A549 (cell line): ENCODE measurements at regions not wholly inside any gene's neighbourhood (a gene's known extent, or its start where the extent isn't known, plus 50 kb on each side); places are given as distances from the start of the nearest gene placed in this dataset.

Experiments
- ATAC-seq, 2 experiments: fragments of 200-7000 bp in 1 of 2; fragments of >200 bp in 1 of 2; cut with Nextera tagmentation in 1 of 2; cut with Tn5 transposase in 1 of 2; 3 replicates each; pipeline versions ENCODE4 v1.8.0 to v1.9.1; 2018 to 2020; ENCODE audit warnings: mild to moderate bottlenecking in 1 of 2, moderate library complexity in 1 of 2
- CTCF ChIA-PET: fragments of 300-600 bp; sonication (Branson Sonifier 250); formaldehyde crosslinking; extraction: SDS; loops from one replicate; lab custom pipeline; 2021; ENCODE audit warnings: antibody characterized with exemption, inconsistent platforms; lab: Yijun Ruan, JAX
- POLR2A ChIA-PET: fragments of 350-600 bp; formaldehyde crosslinking; extraction: SDS; loops from one replicate; lab custom pipeline; 2021; ENCODE audit warnings: antibody characterized with exemption, inconsistent platforms; lab: Yijun Ruan, JAX
- DNase-seq, 2 experiments: peaks; one replicate each; pipeline versions ENCODE4 v3.0.0 to v3.0.0-alpha.2; 2011 to 2016; ENCODE audit warnings: low read depth in 1 of 2, low spot score in 1 of 2
- FAIRE-seq: peaks from 2 replicates; lab custom pipeline; 2011; peaks lifted over from hg19 to GRCh38; lab: Jason Lieb, UNC
- H3K27ac ChIP-seq, 2 experiments: fragments of >200 bp; sonication (Bioruptor Twin); formaldehyde crosslinking; 3 replicates each; pipeline ENCODE4 v1.5.1; 2016 to 2017
- H3K4me1 ChIP-seq: fragments of >200 bp; sonication (Bioruptor Twin); formaldehyde crosslinking; 3 replicates; pipeline ENCODE4 v1.6.1; 2016
- H3K4me2 ChIP-seq: fragments of >200 bp; sonication (Bioruptor Twin); formaldehyde crosslinking; 3 replicates; pipeline ENCODE4 v1.6.1; 2016
- H3K4me3 ChIP-seq: fragments of >200 bp; sonication (Bioruptor Twin); formaldehyde crosslinking; 3 replicates; pipeline ENCODE4 v1.5.1; 2016
- H3K9me3 ChIP-seq: fragments of >200 bp; sonication (Bioruptor Twin); formaldehyde crosslinking; 3 replicates; pipeline ENCODE4 v1.6.1; 2016
- BHLHE40 ChIP-seq: IDR thresholded peaks from 2 replicates; pipeline ENCODE4 v1.6.1; 2012; ENCODE audit warnings: low read depth, low read length, inconsistent platforms
- CEBPB ChIP-seq, 2 experiments: fragments of >200 bp in 1 of 2; sonication (Bioruptor Twin) in 1 of 2; formaldehyde crosslinking in 1 of 2; IDR thresholded peaks; 2 replicates each; pipeline ENCODE4 v1.6.1; 2012 to 2016
- EHMT2 ChIP-seq: fragments of 200-600 bp; sonication (generic); IDR thresholded peaks from 2 replicates; pipeline ENCODE4 v1.6.1; 2016; ENCODE audit warnings: antibody characterized with exemption, low read depth, mild to moderate bottlenecking, moderate library complexity
- ELK1 ChIP-seq: fragments of 150-350 bp; IDR thresholded peaks from 2 replicates; pipeline ENCODE4 v1.6.1; 2014; ENCODE audit warnings: low read depth, mild to moderate bottlenecking, low read length
- EP300 ChIP-seq, 2 experiments: fragments of >200 bp; sonication (Bioruptor Twin); formaldehyde crosslinking; IDR thresholded peaks; 2 replicates in 1 of 2; 3 replicates in 1 of 2; pipeline ENCODE4 v1.6.1; 2016 to 2017
- ESRRA ChIP-seq: fragments of 150-350 bp; IDR thresholded peaks from 2 replicates; pipeline ENCODE4 v1.6.1; 2014; ENCODE audit warnings: mild to moderate bottlenecking, low read length, borderline replicate concordance
- FOSB ChIP-seq: fragments of 250-450 bp; sonication (Bioruptor Pico); IDR thresholded peaks from 2 replicates; pipeline ENCODE4 v1.5.0; 2020; ENCODE audit warnings: mild to moderate bottlenecking, moderate library complexity
- FOSL2 ChIP-seq, 2 experiments: fragments of 450-650 bp in 1 of 2; fragments of >200 bp in 1 of 2; sonication (Bioruptor Twin) in 1 of 2; formaldehyde crosslinking; IDR thresholded peaks; 2 replicates each; pipeline versions ENCODE4 v1.5.0 to v1.6.1; 2016 to 2020; ENCODE audit warnings: mild to moderate bottlenecking in 1 of 2, moderate library complexity in 1 of 2
- HDAC2 ChIP-seq: fragments of 200-600 bp; sonication (generic); IDR thresholded peaks from 2 replicates; pipeline ENCODE4 v1.6.1; 2016
- HEYL ChIP-seq: fragments of 250-450 bp; sonication (Bioruptor Pico); IDR thresholded peaks from 2 replicates; pipeline ENCODE4 v1.8.0; 2021; ENCODE audit warnings: mild to moderate bottlenecking, moderate library complexity
- HOXA7 ChIP-seq: fragments of 250-450 bp; sonication (Bioruptor Pico); IDR thresholded peaks from 2 replicates; pipeline ENCODE4 v1.5.0; 2020; ENCODE audit warnings: mild to moderate bottlenecking, moderate library complexity
- JUN ChIP-seq, 2 experiments: fragments of >200 bp; sonication (Bioruptor Twin); formaldehyde crosslinking; IDR thresholded peaks; 2 replicates in 1 of 2; 3 replicates in 1 of 2; pipeline ENCODE4 v1.6.1; 2016 to 2017
- KDM1A ChIP-seq: fragments of 200-600 bp; sonication (generic); IDR thresholded peaks from 2 replicates; pipeline ENCODE4 v1.6.1; 2016; ENCODE audit warnings: low read depth, mild to moderate bottlenecking
- KDM5A ChIP-seq: fragments of 200-600 bp; sonication (generic); IDR thresholded peaks from 2 replicates; pipeline ENCODE4 v1.6.1; 2016; ENCODE audit warnings: antibody characterized with exemption, mild to moderate bottlenecking
- MAX ChIP-seq: IDR thresholded peaks from 2 replicates; pipeline ENCODE4 v1.6.1; 2012
- MAZ ChIP-seq: fragments of 150-350 bp; IDR thresholded peaks from 2 replicates; pipeline ENCODE4 v1.6.1; 2014; ENCODE audit warnings: antibody characterized with exemption, low read depth, low read length, borderline replicate concordance
- NFE2L2 ChIP-seq: fragments of 150-350 bp; conservative IDR thresholded peaks from 2 replicates; pipeline ENCODE4 v1.6.1; 2014; ENCODE audit warnings: low read length
- NPAS2 ChIP-seq: fragments of 250-450 bp; sonication (Bioruptor Pico); IDR thresholded peaks from 2 replicates; pipeline ENCODE4 v1.8.0; 2022; ENCODE audit warnings: mild to moderate bottlenecking, moderate library complexity, borderline replicate concordance
- PHF8 ChIP-seq: fragments of 200-600 bp; sonication (generic); IDR thresholded peaks from 2 replicates; pipeline ENCODE4 v1.6.1; 2016; ENCODE audit warnings: low read depth, mild to moderate bottlenecking, antibody characterized with exemption, moderate library complexity, borderline replicate concordance
- POLR2A ChIP-seq: IDR thresholded peaks from 2 replicates; pipeline ENCODE4 v1.6.1; 2012; ENCODE audit warnings: mild to moderate bottlenecking, low read length
- POLR2AphosphoS2 ChIP-seq: conservative IDR thresholded peaks from 2 replicates; pipeline ENCODE4 v1.6.1; 2012; ENCODE audit warnings: low read length, improper control_type of control experiment, inconsistent platforms
- RCOR1 ChIP-seq: fragments of 150-350 bp; IDR thresholded peaks from 2 replicates; pipeline ENCODE4 v1.6.1; 2014; ENCODE audit warnings: antibody characterized with exemption, low read length, low read depth
- REST ChIP-seq: fragments of 200-600 bp; sonication (generic); IDR thresholded peaks from 2 replicates; pipeline ENCODE4 v1.6.1; 2016; ENCODE audit warnings: antibody characterized with exemption, mild to moderate bottlenecking, moderate library complexity
- SMC3 ChIP-seq: fragments of >200 bp; sonication (Bioruptor Twin); formaldehyde crosslinking; IDR thresholded peaks from 3 replicates; pipeline ENCODE4 v1.6.1; 2018; ENCODE audit warnings: inconsistent platforms
- TFCP2L1 ChIP-seq: fragments of 250-450 bp; sonication (Bioruptor Pico); IDR thresholded peaks from 2 replicates; pipeline ENCODE4 v1.5.0; 2021; ENCODE audit warnings: mild to moderate bottlenecking
- TP53 ChIP-seq: fragments of 250-450 bp; sonication (Bioruptor Pico); IDR thresholded peaks from 2 replicates; pipeline ENCODE4 v1.5.0; 2021; ENCODE audit warnings: mild to moderate bottlenecking, moderate library complexity
- ZC3H11A ChIP-seq: fragments of 450-650 bp; IDR thresholded peaks from 2 replicates; pipeline ENCODE4 v1.6.1; 2014; ENCODE audit warnings: antibody characterized with exemption, mild to moderate bottlenecking
- ZFP36 ChIP-seq: fragments of 450-650 bp; IDR thresholded peaks from 2 replicates; pipeline ENCODE4 v1.6.1; 2014; ENCODE audit warnings: borderline replicate concordance; ENCODE audit not compliant: partially characterized antibody
- ZSCAN20 ChIP-seq: fragments of 250-450 bp; sonication (Bioruptor Pico); IDR thresholded peaks from 2 replicates; pipeline ENCODE4 v1.8.0; 2022; ENCODE audit warnings: mild to moderate bottlenecking, moderate library complexity
- WGBS: methylation state at CpG from one replicate; pipeline ENCODE4 v1.1.6; 2017; ENCODE audit errors: missing lambda C conversion rate; 5-methylcytosine and 5-hydroxymethylcytosine counted together
- TF ChIP-seq, protein P1 (sequence below): fragments of >200 bp; sonication (Bioruptor Twin); formaldehyde crosslinking; IDR thresholded peaks from 3 replicates; pipeline ENCODE4 v1.5.1; 2016
- TF ChIP-seq, protein P2 (sequence below): IDR thresholded peaks from 2 replicates; pipeline ENCODE4 v1.6.1; 2012; ENCODE audit warnings: low read depth, borderline replicate concordance

DNA sequence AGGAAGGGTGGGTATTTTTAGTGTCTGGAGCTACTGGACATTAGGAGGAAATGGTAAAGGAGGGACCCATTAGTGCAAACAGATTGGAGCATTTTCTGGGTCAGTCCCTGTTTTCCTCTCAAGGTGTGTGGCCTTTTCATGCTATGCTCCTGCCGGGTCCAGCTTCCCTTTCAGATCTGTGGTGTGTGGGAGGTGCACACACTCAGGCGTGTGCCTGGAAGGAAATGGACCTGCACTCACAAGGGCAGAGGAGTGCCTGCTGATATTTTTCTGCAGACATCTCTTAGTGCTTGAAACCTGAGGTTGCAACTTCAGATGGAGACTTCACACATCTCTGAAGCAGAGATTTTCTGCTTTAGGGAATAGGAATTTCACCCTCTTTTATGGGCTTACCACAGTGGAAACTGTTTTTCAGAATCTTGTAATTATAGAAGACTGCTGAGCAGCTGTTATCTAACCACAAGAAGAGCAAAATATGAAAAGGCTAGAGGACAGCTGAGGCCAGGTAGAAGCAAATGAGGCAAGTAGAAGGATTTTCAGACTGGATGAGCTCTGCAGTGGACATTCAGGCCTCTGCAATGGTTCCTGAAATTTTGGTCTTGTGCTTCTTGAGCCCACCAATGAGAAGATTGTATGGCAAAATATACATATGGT lies 764.3 kb downstream of the QKI start (continued):
- TF ChIP-seq BHLHE40 (no peak), EHMT2 (no peak), EP300 (IDR thresholded peaks at IDR 0.05) (no peak), PHF8 (no peak), POLR2AphosphoS2 (no peak), TFCP2L1 (CRISPR knock-in tag) (no peak)

GRCh38 chr6:164169355-164169754 lies 754.8 kb downstream of the QKI start:
- TF ChIP-seq EP300 (IDR thresholded peaks at IDR 0.05) (no peak), NFE2L2 (no peak), HOXA7 (CRISPR knock-in tag) (no peak), RCOR1 (no peak), MAX (no peak), ZFP36 (no peak), ESRRA (no peak), POLR2A (no peak), KDM5A (no peak), FOSL2 (IDR thresholded peaks at IDR 0.05) (no peak), FOSL2 (CRISPR knock-in tag; IDR thresholded peaks at IDR 0.05) (no peak), CEBPB (IDR thresholded peaks at IDR 0.05) (no peak), ZC3H11A (no peak), JUN (IDR thresholded peaks at IDR 0.05) (no peak), KDM1A (no peak), SMC3 (no peak), TP53 (CRISPR knock-in tag) (no peak), HEYL (CRISPR knock-in tag) (no peak), FOSB (no peak), ZSCAN20 (CRISPR knock-in tag) (no peak), MAZ (no peak)
- WGBS = 28% methylated on average over 7 of the region's 7 CpGs
- ChIA-PET CTCF (no interaction called here), POLR2A (no interaction called here)
- H3K4me3 ChIP-seq = no peak overlapping the region
- no peak overlapping the region for H3K27ac ChIP-seq
- no peak for DNase-seq
- FAIRE-seq = no peak
- H3K4me1 ChIP-seq = no peaks in the 10 kb centered on the region
- no peak overlapping the region for H3K4me2 ChIP-seq
- ATAC-seq = no peak
- no peaks in the 10 kb centered on the region for H3K9me3 ChIP-seq

- ChIA-PET CTCF (interaction anchor here (0.5 kb wide), 1 partner anchor 1311 kb away, joined by 3 read pairs; no protein-coding TSS in a partner anchor), POLR2A (no interaction called here)
- 18% methylated on average over 6 of the region's 6 CpGs for WGBS
- no peak for FAIRE-seq
- no peak overlapping the region for H3K4me3 ChIP-seq
- no peak for DNase-seq
- no peak overlapping the region for H3K27ac ChIP-seq
- H3K9me3 ChIP-seq = no peaks in the 10 kb centered on the region
- ATAC-seq = no peak
- no peaks in the 10 kb centered on the region for H3K4me1 ChIP-seq
- H3K4me2 ChIP-seq = no peak overlapping the region
- TF ChIP-seq HDAC2 (no peak), FOSB (no peak), ZC3H11A (no peak), POLR2AphosphoS2 (no peak), ELK1 (no peak), ZFP36 (no peak), REST (no peak), KDM1A (no peak), NPAS2 (CRISPR knock-in tag) (no peak), ESRRA (no peak)
- TF ChIP-seq, protein P1, sequence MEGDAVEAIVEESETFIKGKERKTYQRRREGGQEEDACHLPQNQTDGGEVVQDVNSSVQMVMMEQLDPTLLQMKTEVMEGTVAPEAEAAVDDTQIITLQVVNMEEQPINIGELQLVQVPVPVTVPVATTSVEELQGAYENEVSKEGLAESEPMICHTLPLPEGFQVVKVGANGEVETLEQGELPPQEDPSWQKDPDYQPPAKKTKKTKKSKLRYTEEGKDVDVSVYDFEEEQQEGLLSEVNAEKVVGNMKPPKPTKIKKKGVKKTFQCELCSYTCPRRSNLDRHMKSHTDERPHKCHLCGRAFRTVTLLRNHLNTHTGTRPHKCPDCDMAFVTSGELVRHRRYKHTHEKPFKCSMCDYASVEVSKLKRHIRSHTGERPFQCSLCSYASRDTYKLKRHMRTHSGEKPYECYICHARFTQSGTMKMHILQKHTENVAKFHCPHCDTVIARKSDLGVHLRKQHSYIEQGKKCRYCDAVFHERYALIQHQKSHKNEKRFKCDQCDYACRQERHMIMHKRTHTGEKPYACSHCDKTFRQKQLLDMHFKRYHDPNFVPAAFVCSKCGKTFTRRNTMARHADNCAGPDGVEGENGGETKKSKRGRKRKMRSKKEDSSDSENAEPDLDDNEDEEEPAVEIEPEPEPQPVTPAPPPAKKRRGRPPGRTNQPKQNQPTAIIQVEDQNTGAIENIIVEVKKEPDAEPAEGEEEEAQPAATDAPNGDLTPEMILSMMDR = no peak
- TF ChIP-seq, protein P2, sequence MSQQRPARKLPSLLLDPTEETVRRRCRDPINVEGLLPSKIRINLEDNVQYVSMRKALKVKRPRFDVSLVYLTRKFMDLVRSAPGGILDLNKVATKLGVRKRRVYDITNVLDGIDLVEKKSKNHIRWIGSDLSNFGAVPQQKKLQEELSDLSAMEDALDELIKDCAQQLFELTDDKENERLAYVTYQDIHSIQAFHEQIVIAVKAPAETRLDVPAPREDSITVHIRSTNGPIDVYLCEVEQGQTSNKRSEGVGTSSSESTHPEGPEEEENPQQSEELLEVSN = no peak
These were observed 754.1 kb downstream of the QKI start for GRCh38 chr6:164168595-164168994.
